ENCODE measurements at regions not wholly inside any gene's neighbourhood (a gene's known extent, or its start where the extent isn't known, plus 50 kb on each side); places are given as distances from the start of the nearest gene placed in this dataset.

- TF ChIP-seq JUNB (IDR thresholded peaks at IDR 0.05) (no peak), POLR2A (IDR thresholded peaks at IDR 0.05; ENCODE audit: low read length) (no peak), POLR2AphosphoS2 (conservative IDR thresholded peaks at IDR 0.05; ENCODE audit: low read length) (no peak), EP300 (IDR thresholded peaks at IDR 0.05) (no peak), CTCF (IDR thresholded peaks at IDR 0.05) (no peak), RARB (CRISPR knock-in tag; IDR thresholded peaks at IDR 0.05) (no peak), ESRRA (IDR thresholded peaks at IDR 0.05; ENCODE audit: borderline replicate concordance, low read length) (no peak), CBX2 (IDR thresholded peaks at IDR 0.05; ENCODE audit: borderline replicate concordance, low read depth) (no peak), MAFK (IDR thresholded peaks at IDR 0.05; ENCODE audit: partially characterized antibody) (no peak), NR3C1 (IDR thresholded peaks at IDR 0.05) (no peak)
Observed at GRCh38 chr12:115424003-115424402, 740.0 kb upstream of the TBX3 start.

Measured in A549 (cell line).